HCT116 (cell line): ENCODE measurements at regions not wholly inside any gene's neighbourhood (a gene's known extent, or its start where the extent isn't known, plus 50 kb on each side); places are given as distances from the start of the nearest gene placed in this dataset.

Experiments
- ATAC-seq: fragments of 200-7000 bp; cut with Tn5 transposase; 2 replicates; pipeline ENCODE4 v1.9.1; 2020; ENCODE audit warnings: mild to moderate bottlenecking, moderate library complexity
- BruUV-seq: library from RNA; stranded (reverse); fragments of 400-500 nt; replicated peaks from 2 replicates; lab custom pipeline; 2021; lab: Mats Ljungman, UMichigan
- CTCF ChIA-PET: fragments of 300-600 bp; sonication (Branson Sonifier 250); formaldehyde crosslinking; loops from one replicate; lab custom pipeline; 2021; ENCODE audit warnings: antibody characterized with exemption; lab: Charles Lee
- POLR2A ChIA-PET: fragments of 300-600, 350-600 bp; sonication (Branson Sonifier 250); formaldehyde crosslinking; loops from one replicate; lab custom pipeline; 2021; ENCODE audit warnings: antibody characterized with exemption; lab: Charles Lee
- RAD21 ChIA-PET, 2 experiments: fragments of 300-600 bp; sonication (Branson Sonifier 250); formaldehyde crosslinking; loops; one replicate each; lab custom pipeline; 2023; ENCODE audit warnings: low total read pairs in 2 of 2; ENCODE audit not compliant: uncharacterized antibody in 2 of 2, unreplicated experiment in 2 of 2, low non-redundant PET in 1 of 2; lab: Charles Lee
- DNase-seq: peaks from one replicate; pipeline ENCODE4 v3.0.0-alpha.2; 2010; ENCODE audit warnings: low read depth, low spot score
- H2AFZ ChIP-seq: fragments of 200-600 bp; shearing (Covaris generic), sonication (generic); 2 replicates; pipeline ENCODE4 v1.6.1; 2017; ENCODE audit warnings: low read depth, mixed run types, mixed read lengths, antibody characterized with exemption, low read length; ENCODE audit not compliant: poor library complexity, severe bottlenecking
- H3K27ac ChIP-seq: 2 replicates; pipeline ENCODE4 v1.5.1; 2012; ENCODE audit warnings: low read depth, low read length
- H3K27me3 ChIP-seq: fragments of 200-600 bp; sonication (generic); 2 replicates; pipeline ENCODE4 v1.6.1; 2016; ENCODE audit warnings: mixed run types, low read length, mixed read lengths; ENCODE audit not compliant: insufficient read depth
- H3K36me3 ChIP-seq, 2 experiments: fragments of 200-500 bp in 1 of 2; fragments of 200-600 bp in 1 of 2; sonication (Bioruptor generic) in 1 of 2; sonication (generic) in 1 of 2; 2 replicates each; pipeline versions ENCODE4 v1.5.1 to v1.6.1; 2014 to 2016; ENCODE audit warnings: low read length in 2 of 2, inconsistent platforms in 1 of 2, mixed read lengths in 1 of 2, mixed run types in 1 of 2; ENCODE audit not compliant: insufficient read depth in 2 of 2, control insufficient read depth in 1 of 2
- H3K4me1 ChIP-seq, 2 experiments: fragments of 200-600 bp in 1 of 2; sonication (generic) in 1 of 2; 2 replicates each; pipeline versions ENCODE4 v1.5.1 to v1.6.1; 2012 to 2017; ENCODE audit warnings: low read length in 2 of 2, inconsistent platforms in 1 of 2, mild to moderate bottlenecking in 1 of 2, mixed read lengths in 1 of 2, mixed run types in 1 of 2, moderate library complexity in 1 of 2; ENCODE audit not compliant: insufficient read depth in 2 of 2, control insufficient read depth in 1 of 2
- H3K4me2 ChIP-seq: fragments of 200-600 bp; sonication (generic); 2 replicates; pipeline ENCODE4 v1.6.1; 2017; ENCODE audit warnings: mixed run types, low read length, mixed read lengths
- H3K4me3 ChIP-seq, 2 experiments: fragments of 200-600 bp in 1 of 2; sonication (generic) in 1 of 2; replicated peaks in 1 of 2; 2 replicates each; pipeline ENCODE4 v1.5.1; 2011 to 2016; ENCODE audit warnings: low read length in 2 of 2, control low read depth in 1 of 2, low read depth in 1 of 2, mild to moderate bottlenecking in 1 of 2, mixed read lengths in 1 of 2, mixed run types in 1 of 2
- H3K79me2 ChIP-seq: fragments of 200-600 bp; sonication (generic); 2 replicates; pipeline ENCODE4 v1.6.1; 2017; ENCODE audit warnings: mild to moderate bottlenecking, mixed run types, low read length, moderate library complexity, mixed read lengths; ENCODE audit not compliant: insufficient read depth
- H3K9ac ChIP-seq: fragments of 200-600 bp; sonication (generic); 2 replicates; pipeline ENCODE4 v1.6.1; 2016; ENCODE audit warnings: low read length, mixed read lengths
- H3K9me2 ChIP-seq: fragments of 200-600 bp; sonication (generic), shearing (Covaris generic); 2 replicates; pipeline ENCODE4 v1.6.1; 2017; ENCODE audit warnings: mixed run types, mild to moderate bottlenecking, moderate library complexity; ENCODE audit not compliant: insufficient read depth
- H3K9me3 ChIP-seq, 2 experiments: fragments of 200-500 bp in 1 of 2; fragments of 200-600 bp in 1 of 2; sonication (Bioruptor generic) in 1 of 2; sonication (generic) in 1 of 2; 2 replicates each; pipeline ENCODE4 v1.6.1; 2014 to 2017; ENCODE audit warnings: low read length in 2 of 2, mixed read lengths in 2 of 2, inconsistent platforms in 1 of 2, low read depth in 1 of 2, mild to moderate bottlenecking in 1 of 2, mixed run types in 1 of 2, moderate library complexity in 1 of 2; ENCODE audit not compliant: control insufficient read depth in 1 of 2, insufficient read depth in 1 of 2
- H4K20me1 ChIP-seq: fragments of 200-600 bp; sonication (generic), shearing (Covaris generic); 2 replicates; pipeline ENCODE4 v1.6.1; 2017; ENCODE audit warnings: mixed run types, mild to moderate bottlenecking, moderate library complexity; ENCODE audit not compliant: insufficient read depth
- CBX3 ChIP-seq: IDR thresholded peaks from 2 replicates; pipeline ENCODE4 v1.6.1; 2012; ENCODE audit warnings: low read depth
- CEBPB ChIP-seq: IDR thresholded peaks from 2 replicates; pipeline ENCODE4 v1.6.1; 2012; ENCODE audit warnings: low read depth
- EGR1 ChIP-seq: IDR thresholded peaks from 2 replicates; pipeline ENCODE4 v1.6.1; 2012; ENCODE audit warnings: low read depth
- ELF1 ChIP-seq: IDR thresholded peaks from 2 replicates; pipeline ENCODE4 v1.6.1; 2012; ENCODE audit warnings: low read depth, borderline replicate concordance
- EZH2phosphoT487 ChIP-seq: fragments of 200-600 bp; IDR thresholded peaks from 2 replicates; pipeline ENCODE4 v1.6.1; 2018; ENCODE audit warnings: antibody characterized with exemption, borderline replicate concordance
- FOSL1 ChIP-seq: IDR thresholded peaks from 2 replicates; pipeline ENCODE4 v1.6.1; 2012; ENCODE audit warnings: low read depth
- POLR2A ChIP-seq: IDR thresholded peaks from 2 replicates; pipeline ENCODE4 v1.7.0; 2011; ENCODE audit warnings: borderline replicate concordance; ENCODE audit not compliant: insufficient read depth, insufficient read length; ENCODE audit errors: extremely low read depth
- RAD21 ChIP-seq: IDR thresholded peaks from 2 replicates; pipeline ENCODE4 v1.6.1; 2012; ENCODE audit warnings: low read depth, mild to moderate bottlenecking
- TCF7L2 ChIP-seq: IDR thresholded peaks from 2 replicates; pipeline ENCODE4 v1.7.0; 2011; ENCODE audit warnings: borderline replicate concordance, inconsistent platforms; ENCODE audit not compliant: insufficient read depth, insufficient read length; ENCODE audit errors: extremely low read depth
- ZFX ChIP-seq: fragments of 450-650 bp; IDR thresholded peaks from 2 replicates; pipeline ENCODE4 v1.6.1; 2017
- intact Hi-C: fragments of 100-400 bp; cut with micrococcal nuclease; formaldehyde crosslinking; loops from 2 replicates; pipeline ENCODE4 v1.10.0; 2022
- TF ChIP-seq, protein P1 (sequence below): IDR thresholded peaks from 2 replicates; pipeline ENCODE4 v1.6.1; 2011; ENCODE audit warnings: mild to moderate bottlenecking, low read length, moderate library complexity; ENCODE audit not compliant: insufficient replicate concordance; ENCODE audit errors: extremely low read depth
- TF ChIP-seq, protein P2 (sequence below), 3 experiments: fragments of 200-600 bp in 1 of 3; sonication (generic) in 1 of 3; IDR thresholded peaks in 2 of 3; conservative IDR thresholded peaks in 1 of 3; 2 replicates each; pipeline ENCODE4 v1.5.1; 2012 to 2017; ENCODE audit warnings: low read depth in 2 of 3, low read length in 2 of 3, antibody characterized with exemption in 1 of 3, borderline replicate concordance in 1 of 3, control low read depth in 1 of 3, mild to moderate bottlenecking in 1 of 3, mixed read lengths in 1 of 3, mixed run types in 1 of 3, moderate library complexity in 1 of 3; ENCODE audit not compliant: insufficient read depth in 1 of 3

DNA sequence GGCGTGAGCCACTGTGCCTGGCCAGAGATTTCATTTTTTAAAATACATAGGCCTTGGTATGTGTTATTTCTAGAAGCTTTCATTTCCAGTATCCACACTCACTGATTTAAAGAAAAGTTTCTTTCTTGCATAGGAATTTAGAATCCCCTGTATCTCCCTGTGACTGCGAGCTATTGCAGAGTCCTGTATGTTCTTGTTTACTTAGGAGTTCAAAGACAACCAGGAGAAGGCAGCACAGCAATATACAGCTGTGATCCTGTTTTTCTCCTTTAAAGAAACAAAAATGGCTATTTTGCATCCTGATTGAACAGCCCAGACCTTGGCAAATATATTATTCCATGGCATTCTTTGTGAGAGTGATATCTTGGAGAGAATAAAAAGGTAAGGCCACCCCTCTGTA, 185.0 kb upstream of the COX10 start:
- CTCF ChIA-PET, result no interaction called here
- H4K20me1 ChIP-seq, result no peaks in the 10 kb centered on the region
- RAD21 ChIA-PET, result no interaction called here
- H3K9me3 ChIP-seq, result no peaks in the 10 kb centered on the region
- H3K36me3 ChIP-seq, result no peaks in the 10 kb centered on the region
- TF ChIP-seq POLR2A (no peak), RAD21 (no peak), CBX3 (no peak), EGR1 (no peak), EZH2phosphoT487 (no peak), CEBPB (no peak), ELF1 (no peak), ZFX (no peak), TCF7L2 (no peak), FOSL1 (no peak)
- TF ChIP-seq, protein P1, sequence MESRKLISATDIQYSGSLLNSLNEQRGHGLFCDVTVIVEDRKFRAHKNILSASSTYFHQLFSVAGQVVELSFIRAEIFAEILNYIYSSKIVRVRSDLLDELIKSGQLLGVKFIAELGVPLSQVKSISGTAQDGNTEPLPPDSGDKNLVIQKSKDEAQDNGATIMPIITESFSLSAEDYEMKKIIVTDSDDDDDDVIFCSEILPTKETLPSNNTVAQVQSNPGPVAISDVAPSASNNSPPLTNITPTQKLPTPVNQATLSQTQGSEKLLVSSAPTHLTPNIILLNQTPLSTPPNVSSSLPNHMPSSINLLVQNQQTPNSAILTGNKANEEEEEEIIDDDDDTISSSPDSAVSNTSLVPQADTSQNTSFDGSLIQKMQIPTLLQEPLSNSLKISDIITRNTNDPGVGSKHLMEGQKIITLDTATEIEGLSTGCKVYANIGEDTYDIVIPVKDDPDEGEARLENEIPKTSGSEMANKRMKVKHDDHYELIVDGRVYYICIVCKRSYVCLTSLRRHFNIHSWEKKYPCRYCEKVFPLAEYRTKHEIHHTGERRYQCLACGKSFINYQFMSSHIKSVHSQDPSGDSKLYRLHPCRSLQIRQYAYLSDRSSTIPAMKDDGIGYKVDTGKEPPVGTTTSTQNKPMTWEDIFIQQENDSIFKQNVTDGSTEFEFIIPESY, result no peak
- TF ChIP-seq, protein P2, sequence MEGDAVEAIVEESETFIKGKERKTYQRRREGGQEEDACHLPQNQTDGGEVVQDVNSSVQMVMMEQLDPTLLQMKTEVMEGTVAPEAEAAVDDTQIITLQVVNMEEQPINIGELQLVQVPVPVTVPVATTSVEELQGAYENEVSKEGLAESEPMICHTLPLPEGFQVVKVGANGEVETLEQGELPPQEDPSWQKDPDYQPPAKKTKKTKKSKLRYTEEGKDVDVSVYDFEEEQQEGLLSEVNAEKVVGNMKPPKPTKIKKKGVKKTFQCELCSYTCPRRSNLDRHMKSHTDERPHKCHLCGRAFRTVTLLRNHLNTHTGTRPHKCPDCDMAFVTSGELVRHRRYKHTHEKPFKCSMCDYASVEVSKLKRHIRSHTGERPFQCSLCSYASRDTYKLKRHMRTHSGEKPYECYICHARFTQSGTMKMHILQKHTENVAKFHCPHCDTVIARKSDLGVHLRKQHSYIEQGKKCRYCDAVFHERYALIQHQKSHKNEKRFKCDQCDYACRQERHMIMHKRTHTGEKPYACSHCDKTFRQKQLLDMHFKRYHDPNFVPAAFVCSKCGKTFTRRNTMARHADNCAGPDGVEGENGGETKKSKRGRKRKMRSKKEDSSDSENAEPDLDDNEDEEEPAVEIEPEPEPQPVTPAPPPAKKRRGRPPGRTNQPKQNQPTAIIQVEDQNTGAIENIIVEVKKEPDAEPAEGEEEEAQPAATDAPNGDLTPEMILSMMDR (IDR thresholded peaks at IDR 0.05 in 2 of 3, conservative IDR thresholded peaks at IDR 0.05 in 1 of 3; ENCODE audit: borderline replicate concordance in 1 of 3, insufficient read depth in 1 of 3, low read depth in 2 of 3, low read length in 2 of 3), result no peak
- H2AFZ ChIP-seq, result no peak overlapping the region
- ATAC-seq (no peak), DNase-seq (no peak)
- H3K9ac ChIP-seq, result no peak overlapping the region
- POLR2A ChIA-PET, result no interaction called here
- no peaks in the 10 kb centered on the region for H3K9me2 ChIP-seq
- H3K4me2 ChIP-seq, result no peak overlapping the region
- no peaks in the 10 kb centered on the region for H3K79me2 ChIP-seq
- no TSS peak for BruUV-seq
- H3K27ac ChIP-seq, result no peak overlapping the region
- 0 out of 2 replicates have a peak, but pooled peaks cover 8% of the 10 kb centered on the region for H3K27me3 ChIP-seq
- no peaks in the 10 kb centered on the region for H3K4me1 ChIP-seq
- intact Hi-C loops, result no loop called here
- H3K4me3 ChIP-seq, result no peak overlapping the region
